ENCODE measurements at regions not wholly inside any gene's neighbourhood (a gene's known extent, or its start where the extent isn't known, plus 50 kb on each side); places are given as distances from the start of the nearest gene placed in this dataset.
"Not testable (repeated sequence)": the region's sequence is repeated elsewhere in the genome, so short reads cannot be mapped to it uniquely, and the experiment has no call there.

- DNase-seq; intact Hi-C loops (cut with micrococcal nuclease); ATAC-seq: not testable (repeated sequence)
These were observed 223.7 kb upstream of the ANKRD20A1 start for GRCh38 chr9:67635067-67635466.

- ATAC-seq; DNase-seq; intact Hi-C loops (cut with micrococcal nuclease): not testable (repeated sequence)
These were observed 246.8 kb upstream of the ANKRD20A1 start for GRCh38 chr9:67611900-67612299.

GRCh38 chr9:67609872-67610271 is 248.9 kb upstream of the ANKRD20A1 start:
- intact Hi-C loops (cut with micrococcal nuclease); DNase-seq; ATAC-seq: not testable (repeated sequence)

GRCh38 chr9:67609435-67609834 is 249.3 kb upstream of the ANKRD20A1 start:
- ATAC-seq; DNase-seq; intact Hi-C loops (cut with micrococcal nuclease): not testable (repeated sequence)

GRCh38 chr9:67605113-67605512 is 253.6 kb upstream of the ANKRD20A1 start:
- DNase-seq; intact Hi-C loops (cut with micrococcal nuclease); ATAC-seq: not testable (repeated sequence)

- DNase-seq; intact Hi-C loops (cut with micrococcal nuclease); ATAC-seq: not testable (repeated sequence)
These were observed 255.1 kb upstream of the ANKRD20A1 start for GRCh38 chr9:67603609-67604008.

GRCh38 chr9:67592424-67592823 is 266.3 kb upstream of the ANKRD20A1 start:
- DNase-seq; ATAC-seq; intact Hi-C loops (cut with micrococcal nuclease): not testable (repeated sequence)

GRCh38 chr9:67555874-67556273 is 302.9 kb upstream of the ANKRD20A1 start:
- DNase-seq; intact Hi-C loops (cut with micrococcal nuclease); ATAC-seq: not testable (repeated sequence)

GRCh38 chr9:67550044-67550443 is 308.7 kb upstream of the ANKRD20A1 start:
- intact Hi-C loops (cut with micrococcal nuclease); ATAC-seq; DNase-seq: not testable (repeated sequence)

- ATAC-seq; intact Hi-C loops (cut with micrococcal nuclease); DNase-seq: not testable (repeated sequence)
These were observed 328.9 kb upstream of the ANKRD20A1 start for GRCh38 chr9:67529834-67530233.

GRCh38 chr9:67516938-67517337 is 341.8 kb upstream of the ANKRD20A1 start:
- ATAC-seq; DNase-seq; intact Hi-C loops (cut with micrococcal nuclease): not testable (repeated sequence)

GRCh38 chr9:67514587-67514986 is 344.1 kb upstream of the ANKRD20A1 start:
- intact Hi-C loops (cut with micrococcal nuclease); ATAC-seq; DNase-seq: not testable (repeated sequence)

GRCh38 chr9:67503728-67504369 is 354.9 kb upstream of the ANKRD20A1 start:
- intact Hi-C loops (cut with micrococcal nuclease); DNase-seq; ATAC-seq: not testable (repeated sequence)

GRCh38 chr9:67492028-67492427 is 366.7 kb upstream of the ANKRD20A1 start:
- DNase-seq; intact Hi-C loops (cut with micrococcal nuclease); ATAC-seq: not testable (repeated sequence)

GRCh38 chr9:67477465-67477864 is 381.3 kb upstream of the ANKRD20A1 start:
- DNase-seq; ATAC-seq; intact Hi-C loops (cut with micrococcal nuclease): not testable (repeated sequence)

GRCh38 chr9:67470739-67471138 is 388.0 kb upstream of the ANKRD20A1 start:
- ATAC-seq; intact Hi-C loops (cut with micrococcal nuclease); DNase-seq: not testable (repeated sequence)

- intact Hi-C loops (cut with micrococcal nuclease); ATAC-seq; DNase-seq: not testable (repeated sequence)
These were observed 390.4 kb upstream of the ANKRD20A1 start for GRCh38 chr9:67468326-67468725.

- DNase-seq; intact Hi-C loops (cut with micrococcal nuclease); ATAC-seq: not testable (repeated sequence)
These were observed 396.7 kb upstream of the ANKRD20A1 start for GRCh38 chr9:67461796-67462757.

- DNase-seq; ATAC-seq; intact Hi-C loops (cut with micrococcal nuclease): not testable (repeated sequence)
These were observed 405.8 kb upstream of the ANKRD20A1 start for GRCh38 chr9:67452941-67453340.

Data from left ventricle myocardium superior (tissue), 1 donor.